GM23248 (cell line): ENCODE measurements at regions not wholly inside any gene's neighbourhood (a gene's known extent, or its start where the extent isn't known, plus 50 kb on each side); places are given as distances from the start of the nearest gene placed in this dataset.

Experiments used
- DNase-seq: peaks from one replicate; pipeline ENCODE4 v3.0.0-alpha.2; 2015
- H2AFZ ChIP-seq: fragments of 200-600 bp; sonication (generic); 2 replicates; pipeline ENCODE4 v1.6.1; 2016; ENCODE audit warnings: antibody characterized with exemption
- H3F3A ChIP-seq: fragments of 200-600 bp; sonication (generic); 2 replicates; pipeline ENCODE4 v1.6.1; 2016; ENCODE audit warnings: mild to moderate bottlenecking, antibody characterized with exemption, mixed run types; ENCODE audit not compliant: insufficient read depth
- H3K27ac ChIP-seq: fragments of 200-600 bp; sonication (generic); 2 replicates; pipeline ENCODE4 v1.5.1; 2016; ENCODE audit warnings: mild to moderate bottlenecking
- H3K27me3 ChIP-seq: fragments of 200-600 bp; sonication (generic); replicated peaks from 2 replicates; pipeline ENCODE4 v1.6.1; 2016; ENCODE audit warnings: mild to moderate bottlenecking; ENCODE audit not compliant: insufficient read depth
- H3K36me3 ChIP-seq: fragments of 200-600 bp; sonication (generic); 2 replicates; pipeline ENCODE4 v1.6.1; 2016; ENCODE audit warnings: low read depth, mild to moderate bottlenecking
- H3K4me1 ChIP-seq: fragments of 200-600 bp; sonication (generic); 2 replicates; pipeline ENCODE4 v1.6.1; 2016; ENCODE audit warnings: mild to moderate bottlenecking; ENCODE audit not compliant: insufficient read depth
- H3K4me2 ChIP-seq: fragments of 200-600 bp; sonication (generic); one replicate; pipeline ENCODE4 v1.6.1; 2016; ENCODE audit warnings: mild to moderate bottlenecking; ENCODE audit not compliant: unreplicated experiment
- H3K4me3 ChIP-seq: fragments of 200-600 bp; sonication (generic); 2 replicates; pipeline ENCODE4 v1.5.1; 2016; ENCODE audit warnings: mild to moderate bottlenecking
- H3K79me2 ChIP-seq: fragments of 200-600 bp; sonication (generic); 2 replicates; pipeline ENCODE4 v1.6.1; 2016; ENCODE audit warnings: mild to moderate bottlenecking; ENCODE audit not compliant: insufficient read depth
- H3K9ac ChIP-seq: fragments of 200-600 bp; sonication (generic); 2 replicates; pipeline ENCODE4 v1.6.1; 2016; ENCODE audit warnings: mild to moderate bottlenecking
- H3K9me2 ChIP-seq: fragments of 200-600 bp; sonication (generic); 2 replicates; pipeline ENCODE4 v1.6.1; 2016; ENCODE audit warnings: mixed run types, mild to moderate bottlenecking, moderate library complexity; ENCODE audit not compliant: insufficient read depth
- H3K9me3 ChIP-seq: fragments of 200-600 bp; sonication (generic); one replicate; pipeline ENCODE4 v1.6.1; 2017; ENCODE audit warnings: low read depth
- H4K20me1 ChIP-seq: fragments of 200-600 bp; sonication (generic); 2 replicates; pipeline ENCODE4 v1.6.0; 2016; ENCODE audit not compliant: insufficient read depth
- EZH2 ChIP-seq: fragments of 200-600 bp; sonication (generic); IDR thresholded peaks from 2 replicates; pipeline ENCODE4 v1.6.1; 2018; ENCODE audit warnings: antibody characterized with exemption, mild to moderate bottlenecking; ENCODE audit not compliant: insufficient read depth, poor library complexity, severe bottlenecking
- EZH2phosphoT487 ChIP-seq: fragments of 200-600 bp; sonication (generic); IDR thresholded peaks from 2 replicates; pipeline ENCODE4 v1.6.1; 2018; ENCODE audit warnings: antibody characterized with exemption, moderate library complexity, mild to moderate bottlenecking, low read depth; ENCODE audit not compliant: insufficient read depth
- whole genome bisulfite sequencing, 2 experiments: methylation state at CpG; one replicate each; pipeline ENCODE4 v1.1.6; 2015 to 2017; ENCODE audit warnings: low lambda C conversion rate in 2 of 2, low coverage in 1 of 2; ENCODE audit errors: missing lambda C conversion rate in 2 of 2; 5-methylcytosine and 5-hydroxymethylcytosine counted together
- in situ Hi-C: fragments of 300-500 bp; cut with MboI; formaldehyde crosslinking; loops from 2 replicates; pipeline ENCODE4 v1.15.0; 2020

GRCh38 chr6:144481527-144481926, 196.4 kb downstream of the UTRN start:
- Histone ChIP-seq H2AFZ (no peak overlapping the region), H3K4me1 (peaks cover 13% of the 10 kb centered on the region; the same call in 1 of the 2 replicates), H3K27ac (0 out of 2 replicates have a peak overlapping the region, but pooled peaks have one; percentile 11), H3K36me3 (peaks cover 12% of the 10 kb centered on the region; the same call in 1 of the 2 replicates), H3K4me2 (no peak overlapping the region), H3K79me2 (no peaks in the 10 kb centered on the region), H3K9me3 (no peaks in the 10 kb centered on the region), H3F3A (peaks cover 15% of the 10 kb centered on the region), H3K9ac (no peak overlapping the region), H4K20me1 (no peaks in the 10 kb centered on the region), H3K4me3 (no peak overlapping the region), H3K27me3 (no peaks in the 10 kb centered on the region), H3K9me2 (no peaks in the 10 kb centered on the region)
- DNase-seq = no peak
- in situ Hi-C loops = loop anchor here (10.0 kb wide), 1 partner anchor 377 kb away; no protein-coding TSS in a partner anchor
- TF ChIP-seq EZH2 (no peak), EZH2phosphoT487 (no peak)
- WGBS, 2 experiments = 79 to 81% methylated on average over 6 of the region's 6 CpGs

GRCh38 chr6:144482142-144482541, 197.0 kb downstream of the UTRN start:
- Histone ChIP-seq H3K79me2 (no peaks in the 10 kb centered on the region), H3K27me3 (no peaks in the 10 kb centered on the region), H2AFZ (no peak overlapping the region), H3K9me3 (no peaks in the 10 kb centered on the region), H3K4me2 (no peak overlapping the region), H3K4me3 (no peak overlapping the region), H3K9me2 (no peaks in the 10 kb centered on the region), H3K36me3 (peaks cover 17% of the 10 kb centered on the region; the same call in 1 of the 2 replicates), H3K4me1 (peaks cover 11% of the 10 kb centered on the region; the same call in 1 of the 2 replicates), H3K27ac (0 out of 2 replicates have a peak overlapping the region, but pooled peaks have one; percentile 11), H4K20me1 (no peaks in the 10 kb centered on the region), H3F3A (peaks cover 14% of the 10 kb centered on the region), H3K9ac (no peak overlapping the region)
- in situ Hi-C loops = loop anchor here (10.0 kb wide), 1 partner anchor 377 kb away; no protein-coding TSS in a partner anchor
- 6 to 8% methylated on average over 4 of the region's 4 CpGs for WGBS, 2 experiments
- DNase-seq = peak; percentile 92
- TF ChIP-seq EZH2phosphoT487 (no peak), EZH2 (no peak)

- Histone ChIP-seq H3K4me2 (no peak overlapping the region), H3K36me3 (peaks cover 42% of the 10 kb centered on the region), H3K9me3 (no peaks in the 10 kb centered on the region), H3K27me3 (no peaks in the 10 kb centered on the region), H4K20me1 (no peaks in the 10 kb centered on the region), H3F3A (peaks cover 8% of the 10 kb centered on the region; the same call in 1 of the 2 replicates), H3K9me2 (no peaks in the 10 kb centered on the region), H3K4me1 (no peaks in the 10 kb centered on the region), H3K4me3 (no peak overlapping the region), H2AFZ (no peak overlapping the region), H3K9ac (no peak overlapping the region), H3K27ac (no peak overlapping the region), H3K79me2 (no peaks in the 10 kb centered on the region)
- WGBS, 2 experiments = 96 to 100% methylated on average over 4 of the region's 4 CpGs
- in situ Hi-C loops = loop anchor here (10.0 kb wide), 1 partner anchor 381 kb away; no protein-coding TSS in a partner anchor
- DNase-seq = no peak
- TF ChIP-seq EZH2phosphoT487 (no peak), EZH2 (no peak)
Observed at GRCh38 chr6:144485531-144485930, 200.4 kb downstream of the UTRN start.

GRCh38 chr6:144488590-144488989, 203.5 kb downstream of the UTRN start:
- H3K27me3 ChIP-seq = no peaks in the 10 kb centered on the region
- H2AFZ ChIP-seq = no peak overlapping the region
- 41 to 47% methylated on average over 3 of the region's 3 CpGs for WGBS, 2 experiments
- no peak for TF ChIP-seq EZH2phosphoT487
- no peak for TF ChIP-seq EZH2
- no peak overlapping the region for H3K27ac ChIP-seq
- H3K36me3 ChIP-seq = peaks cover 57% of the 10 kb centered on the region
- no peaks in the 10 kb centered on the region for H3K9me3 ChIP-seq
- no peak overlapping the region for H3K4me3 ChIP-seq
- DNase-seq = no peak
- H3K4me1 ChIP-seq = peaks cover 7% of the 10 kb centered on the region
- in situ Hi-C loops = loop anchor here (10.0 kb wide), 1 partner anchor 384 kb away; no protein-coding TSS in a partner anchor
- no peak overlapping the region for H3K9ac ChIP-seq
- no peaks in the 10 kb centered on the region for H3K79me2 ChIP-seq
- 0 out of 2 replicates have a peak, but pooled peaks cover 3% of the 10 kb centered on the region for H3F3A ChIP-seq
- H3K4me2 ChIP-seq = no peak overlapping the region
- H4K20me1 ChIP-seq = no peaks in the 10 kb centered on the region
- H3K9me2 ChIP-seq = no peaks in the 10 kb centered on the region
